ENCODE measurements at regions not wholly inside any gene's neighbourhood (a gene's known extent, or its start where the extent isn't known, plus 50 kb on each side); places are given as distances from the start of the nearest gene placed in this dataset.

DNA sequence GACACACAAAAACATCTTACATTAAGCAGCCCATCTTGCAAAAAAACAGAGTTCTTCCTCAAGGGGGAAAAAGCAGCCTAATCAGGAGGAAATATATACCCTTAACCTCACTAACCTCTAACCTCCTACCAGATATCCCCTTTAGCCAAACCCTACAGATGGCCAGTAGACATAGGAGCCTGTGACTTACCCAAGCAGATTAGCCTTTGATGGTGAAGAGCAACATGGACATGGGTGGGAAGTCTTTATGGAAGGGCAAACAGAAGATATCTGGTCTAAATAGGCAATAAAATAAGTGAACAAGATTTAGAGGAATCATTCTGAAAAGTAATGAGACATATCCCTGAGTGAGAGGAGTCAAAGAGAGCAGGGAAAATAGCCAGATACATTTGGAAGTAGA is 119.4 kb upstream of the ARPP21 start:
- Histone ChIP-seq H3K27ac (ENCODE audit: control insufficient read depth, insufficient read depth, low read length) (no peak overlapping the region), H3K4me3 (ENCODE audit: control insufficient read depth in 2 of 3, extremely low read depth in 1 of 3, insufficient read depth in 2 of 3, low read depth in 1 of 3, low read length in 3 of 3) (no peak overlapping the region), H3K4me2 (ENCODE audit: control insufficient read depth, extremely low read depth, insufficient read depth, low read depth, low read length) (no peak overlapping the region), H2AFZ (ENCODE audit: control insufficient read depth, low read length) (no peak overlapping the region), H3K27me3 (ENCODE audit: control insufficient read depth, extremely low read depth, insufficient read depth, low read length) (no peaks in the 10 kb centered on the region), H3K4me1 (ENCODE audit: control insufficient read depth, extremely low read depth, insufficient read depth, low read length) (no peaks in the 10 kb centered on the region), H3K9me3 (ENCODE audit: control insufficient read depth, low read depth, low read length) (no peaks in the 10 kb centered on the region), H3K9me1 (ENCODE audit: control insufficient read depth, extremely low read depth, insufficient read depth, low read length) (no peaks in the 10 kb centered on the region), H4K20me1 (ENCODE audit: control insufficient read depth, extremely low read depth, insufficient read depth, low read length) (no peaks in the 10 kb centered on the region), H3K9ac (ENCODE audit: control insufficient read depth, extremely low read depth, insufficient read depth, low read length) (no peak overlapping the region), H3K79me2 (ENCODE audit: control insufficient read depth, insufficient read depth, low read length) (no peaks in the 10 kb centered on the region), H3K36me3 (ENCODE audit: control insufficient read depth in 2 of 2, extremely low read depth in 1 of 2, insufficient read depth in 2 of 2, low read length in 2 of 2) (no peaks in the 10 kb centered on the region)
- DNase-seq (ENCODE audit: low read depth, low spot score) (no peak), FAIRE-seq (no peak)
- dilution Hi-C loops (cut with MboI; ENCODE audit: extremely low pct_ligation_motif_present, low sequenced_read_pairs): no loop called here
- TF ChIP-seq, protein P1, sequence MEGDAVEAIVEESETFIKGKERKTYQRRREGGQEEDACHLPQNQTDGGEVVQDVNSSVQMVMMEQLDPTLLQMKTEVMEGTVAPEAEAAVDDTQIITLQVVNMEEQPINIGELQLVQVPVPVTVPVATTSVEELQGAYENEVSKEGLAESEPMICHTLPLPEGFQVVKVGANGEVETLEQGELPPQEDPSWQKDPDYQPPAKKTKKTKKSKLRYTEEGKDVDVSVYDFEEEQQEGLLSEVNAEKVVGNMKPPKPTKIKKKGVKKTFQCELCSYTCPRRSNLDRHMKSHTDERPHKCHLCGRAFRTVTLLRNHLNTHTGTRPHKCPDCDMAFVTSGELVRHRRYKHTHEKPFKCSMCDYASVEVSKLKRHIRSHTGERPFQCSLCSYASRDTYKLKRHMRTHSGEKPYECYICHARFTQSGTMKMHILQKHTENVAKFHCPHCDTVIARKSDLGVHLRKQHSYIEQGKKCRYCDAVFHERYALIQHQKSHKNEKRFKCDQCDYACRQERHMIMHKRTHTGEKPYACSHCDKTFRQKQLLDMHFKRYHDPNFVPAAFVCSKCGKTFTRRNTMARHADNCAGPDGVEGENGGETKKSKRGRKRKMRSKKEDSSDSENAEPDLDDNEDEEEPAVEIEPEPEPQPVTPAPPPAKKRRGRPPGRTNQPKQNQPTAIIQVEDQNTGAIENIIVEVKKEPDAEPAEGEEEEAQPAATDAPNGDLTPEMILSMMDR (optimal IDR thresholded peaks at IDR 0.05 in 1 of 3, IDR thresholded peaks at IDR 0.05 in 1 of 3, conservative IDR thresholded peaks at IDR 0.05 in 1 of 3; ENCODE audit: extremely low read depth in 1 of 3, insufficient read depth in 2 of 3, low read length in 3 of 3): no peak
- no peak for TF ChIP-seq EZH2 (IDR thresholded peaks at IDR 0.05; ENCODE audit: low read length)

DNA sequence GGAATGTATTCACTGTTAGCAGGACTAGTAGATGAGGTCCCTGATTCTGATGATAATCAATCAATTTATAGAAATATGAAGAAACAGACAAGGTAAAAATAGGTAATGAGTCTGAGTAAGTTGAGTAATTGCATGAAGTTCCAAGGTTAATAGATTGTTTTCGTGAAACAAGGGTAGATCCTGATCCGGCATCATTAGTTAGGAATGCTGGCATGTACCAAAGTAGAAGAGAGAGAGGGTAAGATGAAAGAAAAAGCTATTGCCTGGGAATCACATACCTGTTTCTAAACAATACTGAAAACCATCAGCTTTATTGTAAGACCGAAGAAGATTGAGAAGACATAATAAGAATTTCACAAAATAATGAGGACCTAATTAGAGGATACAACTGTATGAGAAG is 118.1 kb upstream of the ARPP21 start:
- Histone ChIP-seq H3K27ac (ENCODE audit: control insufficient read depth, insufficient read depth, low read length) (no peak overlapping the region), H3K36me3 (ENCODE audit: control insufficient read depth in 2 of 2, extremely low read depth in 1 of 2, insufficient read depth in 2 of 2, low read length in 2 of 2) (no peaks in the 10 kb centered on the region), H3K4me2 (ENCODE audit: control insufficient read depth, extremely low read depth, insufficient read depth, low read depth, low read length) (no peak overlapping the region), H3K79me2 (ENCODE audit: control insufficient read depth, insufficient read depth, low read length) (no peaks in the 10 kb centered on the region), H3K9me3 (ENCODE audit: control insufficient read depth, low read depth, low read length) (no peaks in the 10 kb centered on the region), H3K4me3 (ENCODE audit: control insufficient read depth in 2 of 3, extremely low read depth in 1 of 3, insufficient read depth in 2 of 3, low read depth in 1 of 3, low read length in 3 of 3) (no peak overlapping the region), H3K4me1 (ENCODE audit: control insufficient read depth, extremely low read depth, insufficient read depth, low read length) (no peaks in the 10 kb centered on the region), H3K9ac (ENCODE audit: control insufficient read depth, extremely low read depth, insufficient read depth, low read length) (no peak overlapping the region), H3K9me1 (ENCODE audit: control insufficient read depth, extremely low read depth, insufficient read depth, low read length) (no peaks in the 10 kb centered on the region), H4K20me1 (ENCODE audit: control insufficient read depth, extremely low read depth, insufficient read depth, low read length) (no peaks in the 10 kb centered on the region), H3K27me3 (ENCODE audit: control insufficient read depth, extremely low read depth, insufficient read depth, low read length) (no peaks in the 10 kb centered on the region), H2AFZ (ENCODE audit: control insufficient read depth, low read length) (no peak overlapping the region)
- FAIRE-seq: no peak
- TF ChIP-seq, protein P1 (optimal IDR thresholded peaks at IDR 0.05 in 1 of 3, IDR thresholded peaks at IDR 0.05 in 1 of 3, conservative IDR thresholded peaks at IDR 0.05 in 1 of 3; ENCODE audit: extremely low read depth in 1 of 3, insufficient read depth in 2 of 3, low read length in 3 of 3): no peak
- no peak for TF ChIP-seq EZH2 (IDR thresholded peaks at IDR 0.05; ENCODE audit: low read length)
- DNase-seq (ENCODE audit: low read depth, low spot score): no peak
- dilution Hi-C loops (cut with MboI; ENCODE audit: extremely low pct_ligation_motif_present, low sequenced_read_pairs): no loop called here

Measured in keratinocyte (primary cell).